NCI-H510A treated with DMSO at 0.1 percent for 48 hours (cell line): ENCODE measurements at regions not wholly inside any gene's neighbourhood (a gene's known extent, or its start where the extent isn't known, plus 50 kb on each side); places are given as distances from the start of the nearest gene placed in this dataset.
"Not testable (repeated sequence)": the region's sequence is repeated elsewhere in the genome, so short reads cannot be mapped to it uniquely, and the experiment has no call there.

Source experiments
- DNase-seq: peaks from one replicate; lab custom pipeline; 2025; lab: John Stamatoyannopoulos, UW

GRCh38 chr17:13140750-13141149 lies 122.9 kb upstream of the ELAC2 start:
- DNase-seq, result no peak

DNA sequence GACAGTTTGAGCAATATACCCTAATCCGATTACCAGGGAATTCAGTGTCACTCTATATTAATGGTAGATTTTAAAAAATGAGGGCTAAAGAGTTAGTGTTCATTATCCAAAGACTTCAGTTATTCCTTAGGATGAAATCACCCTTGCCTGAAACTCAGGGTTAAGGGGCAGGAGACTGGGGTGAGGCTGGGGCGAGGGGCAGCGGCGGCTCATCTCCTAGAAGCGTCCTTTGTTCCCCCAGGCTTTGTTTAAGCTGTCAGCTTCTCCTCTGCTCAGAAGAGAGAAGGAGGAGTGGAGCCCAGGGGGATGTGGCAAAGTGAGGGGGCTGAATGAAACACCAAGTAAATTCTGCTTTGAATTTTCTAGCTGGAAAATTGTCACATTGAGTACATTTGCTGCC lies 117.7 kb upstream of the ELAC2 start:
- DNase-seq, result no peak

DNA sequence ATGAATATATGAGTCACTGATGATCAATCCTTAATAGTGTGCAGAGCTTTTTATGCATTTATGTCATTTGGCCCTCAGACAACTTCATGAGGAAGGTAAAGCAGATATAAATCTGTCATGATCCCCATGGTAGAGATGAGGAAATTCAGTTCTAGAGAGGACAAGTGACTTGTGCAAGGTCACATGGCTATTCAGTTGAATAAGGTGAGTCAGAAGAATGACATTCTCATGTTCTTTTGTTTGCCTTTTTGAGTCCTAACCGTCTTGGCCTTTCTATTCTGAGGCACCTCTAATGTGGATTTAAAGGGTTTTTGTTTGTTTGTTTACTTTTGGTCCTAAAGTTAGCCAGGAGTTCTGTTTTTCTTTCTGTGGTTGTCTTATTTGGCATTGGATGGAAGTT lies 116.2 kb upstream of the ELAC2 start:
- no peak for DNase-seq

DNA sequence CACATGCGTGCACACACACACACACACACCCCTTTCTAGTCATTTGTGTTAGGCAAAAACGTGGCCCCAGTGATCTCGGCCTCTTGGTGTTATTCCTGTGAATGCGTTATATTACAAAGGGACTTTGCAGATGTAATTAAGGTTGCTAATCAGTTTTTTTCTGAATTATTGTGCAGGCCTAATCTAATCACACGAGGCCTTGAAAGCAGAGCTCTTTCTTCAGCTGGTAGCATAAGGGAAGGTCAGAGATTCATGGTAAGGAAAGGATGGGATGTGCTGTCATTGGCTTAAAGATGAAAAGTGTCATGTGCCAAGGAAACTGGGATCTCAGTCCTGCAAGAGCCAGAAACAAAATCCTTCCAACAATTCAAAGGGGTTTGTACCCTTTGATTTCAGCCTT lies 113.4 kb upstream of the ELAC2 start:
- DNase-seq, result no peak

GRCh38 chr17:13129356-13129755 lies 111.5 kb upstream of the ELAC2 start:
- no peak for DNase-seq

- DNase-seq, result no peak
Observed at GRCh38 chr17:13128676-13129075, 110.8 kb upstream of the ELAC2 start.

GRCh38 chr17:13127921-13128602 lies 110.2 kb upstream of the ELAC2 start:
- DNase-seq, result no peak

- DNase-seq, result no peak
Observed at GRCh38 chr17:13120864-13121263, 103.0 kb upstream of the ELAC2 start.

- no peak for DNase-seq
Observed at GRCh38 chr17:13118311-13118710, 100.5 kb upstream of the ELAC2 start.

DNA sequence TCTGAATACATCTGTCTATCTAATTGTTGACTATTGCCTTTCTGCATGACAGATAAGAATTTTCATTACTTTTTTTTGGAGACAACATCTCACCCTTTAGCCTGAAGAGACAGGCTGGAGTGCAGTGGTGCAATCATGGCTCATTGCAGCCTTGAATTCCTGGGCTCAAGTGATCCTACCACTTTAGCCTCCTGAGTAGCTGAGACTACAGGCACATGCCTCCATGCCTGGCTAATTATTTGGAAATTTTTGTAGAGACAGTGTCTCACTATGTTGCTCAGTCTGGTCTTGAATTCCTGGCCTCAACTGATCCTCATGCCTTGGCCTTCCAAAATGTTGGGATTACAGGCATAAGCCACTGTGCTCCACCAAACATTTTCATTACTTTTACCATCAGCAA lies 99.8 kb upstream of the ELAC2 start:
- DNase-seq, result no peak

DNA sequence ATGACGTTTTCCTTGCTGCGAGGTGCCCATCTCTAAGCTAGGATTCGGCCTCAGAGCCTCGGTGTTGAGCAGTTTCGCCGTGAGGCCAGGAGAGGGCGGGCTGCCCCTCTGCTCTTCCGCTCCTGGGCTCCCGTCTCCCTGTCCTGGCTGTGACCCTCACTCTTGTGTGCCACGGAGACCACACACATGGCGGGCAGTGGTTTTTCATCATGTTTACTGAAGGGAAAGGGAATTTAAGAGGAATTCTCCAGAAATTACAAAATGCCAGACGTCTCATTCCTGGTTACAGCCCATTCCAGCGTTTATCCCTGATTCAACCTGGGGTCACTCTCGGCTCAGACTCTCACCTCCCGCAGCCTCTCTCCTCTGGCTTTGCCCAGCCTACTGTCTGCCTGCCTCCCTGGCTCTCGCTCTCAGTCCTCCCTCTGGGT lies 96.8 kb upstream of the ELAC2 start:
- DNase-seq, result peak; percentile 0

DNA sequence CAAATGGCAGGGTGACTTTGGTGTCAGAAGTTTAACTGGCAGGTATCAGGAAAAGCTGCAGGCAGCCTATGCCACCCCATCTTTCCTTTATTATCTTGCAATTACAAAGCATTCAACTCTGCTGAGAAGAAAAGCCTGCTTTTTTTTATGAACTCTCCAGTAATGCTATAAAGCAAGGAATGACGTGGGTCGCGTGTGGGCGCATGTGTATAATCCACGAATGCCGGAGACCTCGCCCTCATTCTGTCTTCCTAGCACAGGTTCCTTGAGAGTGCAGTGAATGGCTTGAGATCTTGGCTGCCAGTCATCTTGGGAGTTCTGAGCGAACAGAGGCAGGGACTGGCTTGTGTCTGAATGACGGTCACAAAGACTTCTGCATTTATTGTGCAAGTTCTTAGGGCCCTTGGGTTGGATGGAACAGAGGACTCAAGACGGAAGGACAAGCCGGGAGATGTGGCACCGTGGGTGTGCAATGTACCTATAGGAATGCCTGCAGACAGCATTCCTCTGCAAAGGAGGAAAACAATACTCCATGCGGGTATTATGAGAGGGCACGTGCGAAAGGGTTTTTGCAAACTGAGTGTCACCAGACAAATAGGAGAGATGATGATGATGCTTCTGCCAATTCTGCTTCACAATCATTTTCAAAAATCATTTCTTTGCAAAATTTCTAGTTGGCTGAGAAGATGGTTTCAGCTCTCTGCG lies 96.1 kb upstream of the ELAC2 start:
- no peak for DNase-seq

GRCh38 chr17:13107676-13108235 lies 89.9 kb upstream of the ELAC2 start:
- no peak for DNase-seq

DNA sequence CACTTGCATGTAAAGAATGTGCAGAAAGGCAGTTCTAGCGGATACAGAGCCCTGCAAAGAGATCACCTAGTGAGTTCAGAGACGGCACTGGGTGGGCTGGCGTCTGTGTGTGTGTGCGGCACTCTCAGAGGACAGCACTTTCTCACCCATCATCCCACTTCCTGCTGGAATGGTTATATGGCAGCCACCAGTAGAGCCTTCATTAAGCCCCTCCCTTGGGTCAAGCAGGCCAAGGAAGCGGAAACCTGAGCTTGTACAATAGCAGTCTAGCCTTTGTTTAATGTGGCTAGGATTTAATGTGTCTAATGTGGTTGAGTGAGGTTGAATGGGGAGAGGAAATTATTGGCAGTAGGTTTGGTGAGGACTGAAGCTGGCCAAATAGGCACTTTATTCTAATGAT lies 88.3 kb upstream of the ELAC2 start:
- no peak for DNase-seq

GRCh38 chr17:13104576-13104975 lies 86.7 kb upstream of the ELAC2 start:
- no peak for DNase-seq

GRCh38 chr17:13102477-13102876 lies 84.7 kb upstream of the ELAC2 start:
- DNase-seq, result no peak

- no peak for DNase-seq
Observed at GRCh38 chr17:13099926-13100325, 82.1 kb upstream of the ELAC2 start.

GRCh38 chr17:13099089-13099735 lies 81.4 kb upstream of the ELAC2 start:
- DNase-seq, result no peak

DNA sequence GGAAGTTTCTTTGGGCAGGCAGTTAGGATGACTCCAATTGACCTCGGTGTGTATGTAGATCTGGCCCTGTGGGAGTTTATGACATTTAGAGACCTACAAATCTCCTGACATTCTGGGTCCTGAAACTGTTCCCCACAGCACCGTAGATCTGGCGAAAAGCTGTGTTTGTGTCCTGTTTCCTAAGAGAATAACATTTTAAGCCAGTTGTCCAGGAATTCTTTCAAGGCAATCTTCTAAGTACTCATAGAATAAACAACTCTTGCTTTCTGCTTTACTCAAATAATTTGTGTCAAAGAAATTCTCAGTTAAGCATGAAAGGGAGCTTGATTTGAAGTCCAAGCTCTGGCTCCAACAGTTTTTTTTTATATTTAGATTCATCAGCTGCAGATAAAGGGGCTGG lies 78.5 kb upstream of the ELAC2 start:
- no peak for DNase-seq

GRCh38 chr17:13092010-13092409 lies 74.2 kb upstream of the ELAC2 start:
- not testable (repeated sequence) for DNase-seq

DNA sequence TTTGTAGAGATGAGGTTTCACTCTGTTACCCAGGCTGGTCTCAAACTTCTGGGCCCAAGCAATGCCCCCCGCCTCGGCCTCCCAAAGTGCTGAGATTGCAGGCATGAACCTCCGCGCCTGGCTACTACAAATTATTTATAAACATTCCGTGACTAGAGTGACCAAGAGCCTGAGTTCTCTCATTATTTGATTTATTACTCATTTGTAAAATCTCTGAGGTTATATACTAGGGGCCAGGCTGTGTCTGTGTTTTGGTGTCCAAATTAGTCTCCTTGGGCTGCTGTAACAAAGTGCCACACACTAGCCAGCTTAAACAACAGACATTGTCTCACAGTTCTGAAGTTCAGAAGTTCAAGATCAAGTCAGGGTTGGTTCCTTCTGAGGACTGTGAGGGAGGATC lies 70.8 kb upstream of the ELAC2 start:
- DNase-seq, result no peak

DNA sequence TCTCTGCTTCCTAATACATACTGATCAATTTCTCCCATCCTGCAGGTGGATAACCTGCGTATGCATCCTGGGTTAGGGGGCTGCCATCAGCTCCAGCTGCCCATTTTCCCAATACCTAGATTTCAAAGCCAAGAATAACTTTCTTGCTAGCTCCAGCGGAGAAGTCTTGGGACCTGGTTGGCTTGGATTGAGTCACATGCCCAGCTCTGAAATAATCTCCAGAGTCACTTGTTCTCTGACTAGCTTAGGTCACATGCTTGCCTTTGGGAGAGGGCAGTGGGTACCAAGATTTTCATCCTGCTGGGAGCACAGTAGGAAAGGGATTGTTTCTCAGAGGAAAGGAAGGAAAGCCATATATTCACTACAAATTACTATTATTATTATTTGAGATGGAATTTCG lies 70.0 kb upstream of the ELAC2 start:
- DNase-seq, result no peak

GRCh38 chr17:13086142-13086769 lies 68.4 kb upstream of the ELAC2 start:
- no peak for DNase-seq
